H1 (cell line): ENCODE measurements at regions not wholly inside any gene's neighbourhood (a gene's known extent, or its start where the extent isn't known, plus 50 kb on each side); places are given as distances from the start of the nearest gene placed in this dataset.

Source experiments
- FOSL1 ChIP-seq: IDR thresholded peaks from 2 replicates; pipeline ENCODE4 v1.6.1; 2011; ENCODE audit warnings: mild to moderate bottlenecking, low read depth, low read length, moderate library complexity; ENCODE audit not compliant: insufficient read depth
- NANOG ChIP-seq: IDR thresholded peaks from 2 replicates; pipeline ENCODE4 v1.6.1; 2011; ENCODE audit warnings: low read length, low read depth, mild to moderate bottlenecking, inconsistent platforms; ENCODE audit not compliant: insufficient read depth, poor library complexity, severe bottlenecking
- PHF8 ChIP-seq: fragments of 200-600 bp; sonication (generic); conservative IDR thresholded peaks from 2 replicates; pipeline ENCODE4 v1.7.1; 2012; ENCODE audit warnings: low read depth, mild to moderate bottlenecking, inconsistent platforms, low read length, moderate library complexity
- POLR2AphosphoS5 ChIP-seq: IDR thresholded peaks from 2 replicates; pipeline ENCODE4 v1.6.1; 2011; ENCODE audit warnings: low read depth, low read length
- SP1 ChIP-seq: IDR thresholded peaks from 2 replicates; pipeline ENCODE4 v1.6.1; 2011; ENCODE audit warnings: low read depth, low read length
- SRF ChIP-seq: IDR thresholded peaks from 2 replicates; pipeline ENCODE4 v1.6.1; 2011; ENCODE audit warnings: mild to moderate bottlenecking, low read depth, low read length, moderate library complexity
- TBP ChIP-seq: IDR thresholded peaks from 2 replicates; pipeline ENCODE4 v1.6.1; 2011; ENCODE audit warnings: low read depth, low read length, improper control_type of control experiment
- ZNF274 ChIP-seq: IDR thresholded peaks from 2 replicates; pipeline ENCODE4 v1.7.0; 2012; ENCODE audit warnings: low read length, borderline replicate concordance; ENCODE audit errors: extremely low read depth

GRCh38 chr5:68641211-68641610 is 425.7 kb downstream of the PIK3R1 start (continued):
- TF ChIP-seq FOSL1 (no peak), PHF8 (no peak), NANOG (no peak), SP1 (no peak), TBP (no peak), SRF (no peak), POLR2AphosphoS5 (no peak), ZNF274 (no peak)
